ENCODE measurements at regions not wholly inside any gene's neighbourhood (a gene's known extent, or its start where the extent isn't known, plus 50 kb on each side); places are given as distances from the start of the nearest gene placed in this dataset.

- ATAC-seq, result no peak
- CTCF ChIA-PET (ENCODE audit: low intra/inter-chr PET ratio, low total read pairs), result no interaction called here
- H2AFZ ChIP-seq (ENCODE audit: low read length), result no peak overlapping the region
- H3K36me3 ChIP-seq (replicated peaks in 1 of 2; ENCODE audit: control insufficient read depth in 1 of 2, insufficient read depth in 2 of 2, low read length in 2 of 2), result no peaks in the 10 kb centered on the region
- 31% methylated on average over 2 of the region's 2 CpGs for WGBS (ENCODE audit: low lambda C conversion rate)
- H3K9me3 ChIP-seq (ENCODE audit: low read length), result no peaks in the 10 kb centered on the region
- no peak for DNase-seq (ENCODE audit: low spot score)
- in situ Hi-C loops (cut with HindIII; ENCODE audit: extremely low pct_ligation_motif_present, low pct_unique_long_range_greater_than_20kb) (no loop called here), intact Hi-C loops (cut with micrococcal nuclease; ENCODE audit: unreplicated experiment) (no loop called here)
- no peaks in the 10 kb centered on the region for H3K4me1 ChIP-seq (ENCODE audit: insufficient read depth, low read length)
- POLR2A ChIA-PET, result no interaction called here
- FAIRE-seq, result no peak
- H3K4me2 ChIP-seq (ENCODE audit: low read depth, low read length), result no peak overlapping the region
- H3K79me2 ChIP-seq (ENCODE audit: insufficient read depth, low read length), result no peaks in the 10 kb centered on the region
- H3K27me3 ChIP-seq (ENCODE audit: control insufficient read depth in 1 of 2, insufficient read depth in 2 of 2, low read length in 2 of 2), result no peaks in the 10 kb centered on the region
- no peak overlapping the region for H3K4me3 ChIP-seq (replicated peaks in 1 of 3; ENCODE audit: insufficient read depth in 1 of 3, low read depth in 2 of 3, low read length in 3 of 3)
- TF ChIP-seq NFYC (CRISPR knock-in tag; IDR thresholded peaks at IDR 0.05), result no peak
- TF ChIP-seq SRF (IDR thresholded peaks at IDR 0.05; ENCODE audit: low read depth, low read length), result no peak
- TF ChIP-seq GRHL1 (CRISPR knock-in tag; conservative IDR thresholded peaks at IDR 0.05), result no peak
- no peak for TF ChIP-seq RAD51 (IDR thresholded peaks at IDR 0.05; ENCODE audit: borderline replicate concordance)
- TF ChIP-seq HMGXB3 (CRISPR knock-in tag; IDR thresholded peaks at IDR 0.05; ENCODE audit: borderline replicate concordance), result no peak
- TF ChIP-seq SKIL (CRISPR knock-in tag; IDR thresholded peaks at IDR 0.05; ENCODE audit: borderline replicate concordance), result no peak
- TF ChIP-seq HMGA1 (CRISPR knock-in tag; conservative IDR thresholded peaks at IDR 0.05), result no peak
- H4K20me1 ChIP-seq (ENCODE audit: insufficient read depth, low read length), result no peaks in the 10 kb centered on the region
- H3K27ac ChIP-seq (ENCODE audit: extremely low read length, insufficient read depth, low read length), result no peak overlapping the region
- no TSS peak for BruUV-seq (replicated peaks)
- H3K9ac ChIP-seq (ENCODE audit: insufficient read depth, low read depth, low read length), result no peak overlapping the region
Observed at GRCh38 chr12:105721891-105722290, 391.4 kb downstream of the C12orf75 start.
